Activated CD8-positive, alpha-beta memory T cell treated with anti-CD3 and anti-CD28 coated beads, Interleukin-2, amount 10 ng/mL, durations not matched to agents 7 days and 5 days (primary cell): ENCODE measurements at regions not wholly inside any gene's neighbourhood (a gene's known extent, or its start where the extent isn't known, plus 50 kb on each side); places are given as distances from the start of the nearest gene placed in this dataset.

ENCODE experiments used
- ATAC-seq: fragments of 150-1000 bp; cut with Tn5 transposase; one replicate; pipeline ENCODE4 v1.10.0; 2021; ENCODE audit warnings: moderate library complexity
- CTCF ChIA-PET: fragments of 350-600 bp; sonication (Branson Sonifier 250); formaldehyde crosslinking; loops from one replicate; lab custom pipeline; 2021; ENCODE audit warnings: antibody characterized with exemption; lab: Charles Lee
- DNase-seq: peaks from one replicate; pipeline ENCODE4 v3.0.0-alpha.2; 2020
- H3K27ac Mint-ChIP-seq: one replicate; pipeline ENCODE4 v1.8.0; 2021; ENCODE audit warnings: mild to moderate bottlenecking, mixed read lengths
- H3K27me3 Mint-ChIP-seq: one replicate; pipeline ENCODE4 v1.8.0; 2021; ENCODE audit warnings: mixed read lengths
- H3K36me3 Mint-ChIP-seq: one replicate; pipeline ENCODE4 v1.8.0; 2021; ENCODE audit warnings: mild to moderate bottlenecking, mixed read lengths
- H3K4me1 Mint-ChIP-seq: one replicate; pipeline ENCODE4 v1.8.0; 2021; ENCODE audit warnings: mixed read lengths
- H3K4me3 Mint-ChIP-seq: one replicate; pipeline ENCODE4 v1.8.0; 2021; ENCODE audit warnings: mild to moderate bottlenecking, moderate library complexity, mixed read lengths
- H3K9me3 Mint-ChIP-seq: one replicate; pipeline ENCODE4 v1.8.0; 2022; ENCODE audit warnings: low read depth, mixed read lengths

GRCh38 chr1:4083231-4084047, 183.4 kb upstream of the C1orf174 start:
- CTCF ChIA-PET: no interaction called here
- Mint-ChIP-seq H3K4me3 (no peak overlapping the region), H3K36me3 (no peaks in the 10 kb centered on the region), H3K9me3 (no peaks in the 10 kb centered on the region), H3K27me3 (no peaks in the 10 kb centered on the region), H3K27ac (no peak overlapping the region), H3K4me1 (no peaks in the 10 kb centered on the region)
- DNase-seq (no peak), ATAC-seq (no peak)

- Mint-ChIP-seq H3K4me1 (no peaks in the 10 kb centered on the region), H3K36me3 (no peaks in the 10 kb centered on the region), H3K27me3 (no peaks in the 10 kb centered on the region), H3K27ac (no peak overlapping the region), H3K4me3 (no peak overlapping the region), H3K9me3 (no peaks in the 10 kb centered on the region)
- CTCF ChIA-PET: no interaction called here
- no peak for DNase-seq
- no peak for ATAC-seq
These were observed 184.0 kb upstream of the C1orf174 start for GRCh38 chr1:4084048-4084431.

GRCh38 chr1:4084446-4084845, 184.4 kb upstream of the C1orf174 start:
- Mint-ChIP-seq H3K27ac (no peak overlapping the region), H3K27me3 (no peaks in the 10 kb centered on the region), H3K4me1 (no peaks in the 10 kb centered on the region), H3K36me3 (no peaks in the 10 kb centered on the region), H3K4me3 (no peak overlapping the region), H3K9me3 (no peaks in the 10 kb centered on the region)
- ATAC-seq (no peak), DNase-seq (no peak)
- CTCF ChIA-PET: no interaction called here

DNA sequence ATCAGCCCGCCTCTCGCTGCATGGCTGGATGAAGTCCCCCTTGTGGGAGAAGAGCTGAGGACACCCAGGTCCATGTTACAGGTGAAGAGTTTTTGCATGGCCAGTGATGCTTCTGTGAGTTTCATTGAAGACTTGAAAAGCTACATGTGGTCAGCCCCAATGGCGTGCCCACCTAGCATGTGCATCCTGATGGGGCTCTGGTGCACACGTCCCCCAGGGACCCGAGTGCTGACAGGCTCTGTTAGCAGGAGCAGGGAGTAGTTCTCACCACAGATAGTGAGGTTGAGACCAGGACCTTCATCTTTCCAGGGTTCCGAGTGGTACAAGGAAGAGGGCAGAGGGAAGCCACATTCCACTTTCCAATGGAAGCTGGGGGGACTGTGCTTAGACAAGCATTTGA, 184.8 kb upstream of the C1orf174 start:
- no peaks in the 10 kb centered on the region for H3K4me1 Mint-ChIP-seq
- no peak overlapping the region for H3K27ac Mint-ChIP-seq
- no peaks in the 10 kb centered on the region for H3K27me3 Mint-ChIP-seq
- CTCF ChIA-PET: no interaction called here
- DNase-seq: no peak
- H3K36me3 Mint-ChIP-seq: no peaks in the 10 kb centered on the region
- H3K9me3 Mint-ChIP-seq: no peaks in the 10 kb centered on the region
- ATAC-seq: no peak
- H3K4me3 Mint-ChIP-seq: no peak overlapping the region

DNA sequence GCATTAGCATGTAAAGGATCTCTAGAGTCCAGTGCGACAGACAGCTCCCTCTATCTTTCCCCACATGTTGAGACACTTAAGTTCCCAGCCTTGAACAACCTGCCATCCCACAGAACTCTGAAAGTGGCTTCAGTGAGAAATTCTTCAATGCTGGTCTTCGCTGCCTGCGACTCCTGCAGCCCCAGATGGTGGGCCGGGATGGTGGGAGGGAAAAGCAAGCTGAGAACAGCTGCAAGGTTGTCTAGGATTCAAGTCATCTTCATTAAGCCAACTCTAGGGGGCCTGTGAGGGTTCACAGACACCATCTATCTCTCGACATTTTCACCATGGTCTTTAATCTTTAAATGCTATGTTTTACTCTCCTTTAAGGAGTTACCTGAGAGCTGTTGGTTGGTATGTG, 185.5 kb upstream of the C1orf174 start:
- H3K4me1 Mint-ChIP-seq: no peaks in the 10 kb centered on the region
- no peaks in the 10 kb centered on the region for H3K27me3 Mint-ChIP-seq
- H3K9me3 Mint-ChIP-seq: no peaks in the 10 kb centered on the region
- DNase-seq (no peak), ATAC-seq (no peak)
- no peaks in the 10 kb centered on the region for H3K36me3 Mint-ChIP-seq
- no peak overlapping the region for H3K27ac Mint-ChIP-seq
- CTCF ChIA-PET: no interaction called here
- no peak overlapping the region for H3K4me3 Mint-ChIP-seq

DNA sequence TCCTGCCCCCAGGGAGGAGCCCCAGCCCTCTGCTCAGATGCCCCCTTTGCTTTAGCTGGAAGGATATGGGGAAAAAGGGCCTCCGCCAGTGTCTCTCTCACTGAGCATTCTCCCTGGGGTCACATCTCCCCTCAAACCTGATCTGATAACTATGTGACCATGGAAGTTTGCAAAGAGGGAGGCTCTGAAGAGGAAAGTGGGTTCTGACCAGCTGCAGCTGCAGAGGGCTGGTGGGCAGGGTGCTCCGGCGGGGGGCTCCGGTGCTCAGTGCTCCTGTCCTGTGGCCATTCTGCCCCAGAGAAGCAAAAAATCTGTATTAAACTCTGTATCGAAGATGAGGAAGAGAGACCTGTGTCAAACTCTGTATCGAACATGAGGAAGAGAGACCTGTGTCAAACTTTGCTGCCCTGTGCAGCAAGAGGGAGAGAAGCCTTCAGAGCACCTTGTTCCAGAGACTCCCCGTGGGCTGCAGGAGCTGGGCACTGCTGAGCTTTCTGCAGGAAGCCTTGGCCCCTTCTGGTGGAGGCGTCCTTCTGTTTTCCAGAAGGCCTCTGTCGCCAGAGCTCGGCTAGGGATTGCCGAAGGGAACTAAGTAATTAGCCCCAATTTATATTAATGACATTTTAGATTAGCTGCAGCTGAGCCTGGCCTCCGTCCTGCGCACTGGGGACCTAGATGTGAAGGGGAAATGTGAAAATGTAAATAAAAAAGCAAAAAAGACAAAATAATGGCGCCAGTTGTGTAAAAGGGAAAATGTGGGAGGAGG, 186.2 kb upstream of the C1orf174 start:
- H3K27me3 Mint-ChIP-seq: no peaks in the 10 kb centered on the region
- H3K27ac Mint-ChIP-seq: no peak overlapping the region
- H3K36me3 Mint-ChIP-seq: no peaks in the 10 kb centered on the region
- ATAC-seq (no peak), DNase-seq (no peak)
- no peaks in the 10 kb centered on the region for H3K4me1 Mint-ChIP-seq
- H3K4me3 Mint-ChIP-seq: no peak overlapping the region
- CTCF ChIA-PET: no interaction called here
- no peaks in the 10 kb centered on the region for H3K9me3 Mint-ChIP-seq

- Mint-ChIP-seq H3K9me3 (no peaks in the 10 kb centered on the region), H3K4me3 (no peak overlapping the region), H3K27me3 (no peaks in the 10 kb centered on the region), H3K4me1 (no peaks in the 10 kb centered on the region), H3K27ac (no peak overlapping the region), H3K36me3 (no peaks in the 10 kb centered on the region)
- no peak for ATAC-seq
- DNase-seq: no peak
- CTCF ChIA-PET: no interaction called here
These were observed 186.8 kb upstream of the C1orf174 start for GRCh38 chr1:4086921-4087320.

DNA sequence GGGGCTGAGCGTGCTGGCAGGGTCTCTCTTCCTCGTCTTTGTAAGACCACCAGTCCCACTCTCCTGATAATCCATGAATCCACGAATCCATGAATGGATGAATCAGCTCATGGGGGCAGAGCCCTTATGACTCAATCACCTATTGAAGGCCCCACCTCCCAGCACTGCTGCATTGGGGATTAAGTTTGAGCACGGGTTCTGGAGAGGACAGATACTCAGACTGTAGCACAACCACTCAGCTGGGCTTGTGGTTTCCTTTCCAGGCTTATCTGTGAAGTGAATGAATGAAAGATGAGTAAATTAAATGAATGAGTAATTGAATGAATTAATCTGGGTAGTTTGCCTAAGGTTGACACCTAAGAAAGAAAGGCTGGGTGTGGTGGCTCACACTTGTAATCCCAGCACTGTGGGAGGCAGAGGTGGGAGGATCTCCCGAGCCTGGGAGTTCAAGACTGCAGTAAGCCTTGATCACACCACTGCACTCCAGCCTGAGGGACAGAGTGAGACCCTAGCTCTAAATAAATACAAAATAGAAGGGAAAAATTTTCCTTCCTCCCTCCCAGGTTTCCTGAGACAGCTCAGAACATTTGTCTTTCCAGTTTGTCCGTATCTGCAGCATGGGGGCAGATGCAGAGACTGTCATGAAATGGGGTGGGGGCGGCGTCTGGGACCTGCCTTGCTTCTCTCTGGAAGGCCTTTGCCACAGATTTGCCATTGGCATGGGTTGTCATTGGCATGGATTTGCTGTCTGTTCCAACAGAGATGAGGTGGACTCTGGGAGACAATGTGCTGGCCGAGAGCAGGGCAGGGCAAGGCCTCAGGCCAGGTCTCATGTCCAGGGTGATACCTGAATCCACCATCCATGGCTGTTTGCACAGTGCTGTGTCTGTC, 187.7 kb upstream of the C1orf174 start:
- no peak for DNase-seq
- Mint-ChIP-seq H3K27ac (no peak overlapping the region), H3K36me3 (no peaks in the 10 kb centered on the region), H3K9me3 (peaks cover 2% of the 10 kb centered on the region), H3K27me3 (no peaks in the 10 kb centered on the region), H3K4me3 (no peak overlapping the region), H3K4me1 (no peaks in the 10 kb centered on the region)
- no peak for ATAC-seq
- CTCF ChIA-PET: no interaction called here

- H3K27ac Mint-ChIP-seq: no peak overlapping the region
- DNase-seq (no peak), ATAC-seq (no peak)
- no peak overlapping the region for H3K4me3 Mint-ChIP-seq
- no peaks in the 10 kb centered on the region for H3K27me3 Mint-ChIP-seq
- CTCF ChIA-PET: no interaction called here
- peaks cover 4% of the 10 kb centered on the region for H3K9me3 Mint-ChIP-seq
- no peaks in the 10 kb centered on the region for H3K4me1 Mint-ChIP-seq
- no peaks in the 10 kb centered on the region for H3K36me3 Mint-ChIP-seq
These were observed 188.6 kb upstream of the C1orf174 start for GRCh38 chr1:4088676-4089075.

DNA sequence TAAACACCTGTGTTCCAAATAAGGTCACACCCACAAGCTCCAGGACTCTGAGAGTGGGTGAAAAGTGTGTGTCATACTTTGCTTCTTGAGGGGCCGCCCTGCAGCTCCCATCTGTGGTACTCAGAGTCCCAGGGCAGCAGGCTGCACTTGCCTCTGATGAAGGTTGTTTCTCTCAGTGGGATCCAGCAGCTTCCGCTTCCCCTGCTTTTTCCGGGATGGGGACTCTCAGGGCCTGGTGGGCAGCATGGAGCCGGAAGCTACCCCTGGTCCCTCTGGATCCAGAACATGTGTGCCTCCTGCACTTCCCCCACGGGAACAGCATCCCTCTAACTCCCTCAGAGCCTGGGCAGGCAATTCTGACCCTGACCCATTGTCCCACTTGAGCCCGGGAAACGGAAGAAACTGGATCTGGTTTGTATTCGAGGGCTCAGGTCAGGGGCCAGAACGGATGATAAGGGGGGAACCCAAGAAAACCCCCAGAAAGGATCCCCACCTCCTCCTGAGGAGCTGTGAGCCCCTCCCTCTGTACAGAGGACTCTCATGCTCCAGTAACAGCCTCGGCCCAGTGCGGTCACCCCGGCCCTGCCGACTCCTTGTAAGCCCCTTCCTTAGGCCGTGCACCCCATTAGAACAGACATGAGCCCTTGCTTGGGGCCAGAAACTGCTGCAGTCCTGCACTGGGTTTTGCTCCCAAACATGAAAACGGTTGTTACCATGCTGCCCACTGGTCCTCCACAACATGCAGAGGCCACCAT, 189.5 kb upstream of the C1orf174 start:
- no peak overlapping the region for H3K4me3 Mint-ChIP-seq
- H3K9me3 Mint-ChIP-seq: peaks cover 4% of the 10 kb centered on the region
- H3K4me1 Mint-ChIP-seq: no peaks in the 10 kb centered on the region
- H3K27me3 Mint-ChIP-seq: no peaks in the 10 kb centered on the region
- no peak for ATAC-seq
- no peaks in the 10 kb centered on the region for H3K36me3 Mint-ChIP-seq
- no peak for DNase-seq
- no peak overlapping the region for H3K27ac Mint-ChIP-seq
- CTCF ChIA-PET: no interaction called here

GRCh38 chr1:4090556-4090955, 190.5 kb upstream of the C1orf174 start:
- no peaks in the 10 kb centered on the region for H3K4me1 Mint-ChIP-seq
- no peak overlapping the region for H3K4me3 Mint-ChIP-seq
- H3K27ac Mint-ChIP-seq: no peak overlapping the region
- no peaks in the 10 kb centered on the region for H3K27me3 Mint-ChIP-seq
- CTCF ChIA-PET: no interaction called here
- peaks cover 4% of the 10 kb centered on the region for H3K9me3 Mint-ChIP-seq
- H3K36me3 Mint-ChIP-seq: no peaks in the 10 kb centered on the region
- DNase-seq (no peak), ATAC-seq (no peak)

GRCh38 chr1:4090976-4091660, 191.0 kb upstream of the C1orf174 start:
- DNase-seq: no peak
- H3K27me3 Mint-ChIP-seq: no peaks in the 10 kb centered on the region

More at GRCh38 chr1:4090976-4091660, 191.0 kb upstream of the C1orf174 start:
- CTCF ChIA-PET: no interaction called here
- no peak overlapping the region for H3K27ac Mint-ChIP-seq
- H3K36me3 Mint-ChIP-seq: no peaks in the 10 kb centered on the region
- H3K9me3 Mint-ChIP-seq: peaks cover 4% of the 10 kb centered on the region
- no peak for ATAC-seq
- no peaks in the 10 kb centered on the region for H3K4me1 Mint-ChIP-seq
- no peak overlapping the region for H3K4me3 Mint-ChIP-seq
